Glutamatergic neuron (in vitro differentiated cells): ENCODE measurements at regions not wholly inside any gene's neighbourhood (a gene's known extent, or its start where the extent isn't known, plus 50 kb on each side); places are given as distances from the start of the nearest gene placed in this dataset.

Experiments used
- DNase-seq: peaks from one replicate; pipeline ENCODE4 v3.0.0; 2022
- H3K27ac Mint-ChIP-seq: one replicate; pipeline ENCODE4 v1.8.0; 2020; ENCODE audit warnings: mild to moderate bottlenecking, mixed read lengths, inconsistent platforms; ENCODE audit not compliant: unreplicated experiment
- H3K27me3 Mint-ChIP-seq: one replicate; pipeline ENCODE4 v1.8.0; 2020; ENCODE audit warnings: mild to moderate bottlenecking, moderate library complexity, mixed read lengths, inconsistent platforms; ENCODE audit not compliant: unreplicated experiment
- H3K36me3 Mint-ChIP-seq: one replicate; pipeline ENCODE4 v1.8.0; 2020; ENCODE audit warnings: mild to moderate bottlenecking, mixed read lengths, inconsistent platforms; ENCODE audit not compliant: unreplicated experiment
- H3K4me1 Mint-ChIP-seq: one replicate; pipeline ENCODE4 v1.8.0; 2020; ENCODE audit warnings: mild to moderate bottlenecking, low read depth, mixed read lengths, inconsistent platforms; ENCODE audit not compliant: unreplicated experiment
- H3K4me3 Mint-ChIP-seq: one replicate; pipeline ENCODE4 v1.8.0; 2020; ENCODE audit warnings: mild to moderate bottlenecking, mixed read lengths, inconsistent platforms; ENCODE audit not compliant: unreplicated experiment
- H3K9me3 Mint-ChIP-seq: one replicate; pipeline ENCODE4 v1.8.0; 2020; ENCODE audit warnings: mild to moderate bottlenecking, moderate library complexity, mixed read lengths, inconsistent platforms; ENCODE audit not compliant: unreplicated experiment
- TF ChIP-seq, protein P1 (sequence below): fragments of 200-600 bp; sonication (generic); IDR thresholded peaks from one replicate; pipeline ENCODE4 v1.5.0; 2021; ENCODE audit not compliant: partially characterized antibody, unreplicated experiment

DNA sequence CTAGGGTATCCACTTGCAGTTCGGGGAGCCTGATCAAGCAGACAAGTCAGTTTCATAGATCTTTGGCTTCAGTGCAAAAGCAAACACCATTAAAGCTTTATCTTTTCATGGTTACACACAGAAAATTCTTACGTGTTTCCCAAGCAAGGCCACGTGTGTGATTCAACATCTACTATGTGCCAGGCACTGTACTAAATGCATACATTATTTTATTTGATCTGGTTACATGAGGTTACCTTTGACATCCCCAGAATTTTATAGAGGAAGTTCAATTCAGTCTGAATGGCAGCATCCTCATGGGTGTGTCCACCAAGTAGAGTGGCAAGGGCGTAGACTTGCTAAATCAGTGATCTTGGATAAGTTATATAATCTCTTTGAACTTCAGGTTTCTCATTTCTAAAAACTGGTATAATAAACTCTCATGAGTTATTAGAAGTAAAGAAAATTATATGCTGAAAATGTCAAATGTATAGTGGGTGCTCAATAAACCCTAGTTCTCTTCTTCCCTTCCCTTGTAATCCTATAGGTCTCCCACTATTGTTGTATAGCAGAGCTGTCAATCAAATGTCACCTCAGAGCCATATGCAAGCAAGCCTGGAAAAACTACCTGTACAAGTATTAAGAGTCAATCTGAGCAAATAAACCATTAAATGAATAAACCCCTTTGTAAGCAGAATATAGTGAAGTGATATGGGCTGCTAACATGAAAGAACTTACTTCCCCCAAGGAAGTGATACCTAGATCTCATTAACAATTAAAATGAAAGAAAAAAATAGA lies 50.3 kb upstream of the TMX1 start:
- H3K4me3 Mint-ChIP-seq, result no peak overlapping the region
- H3K27ac Mint-ChIP-seq, result no peak overlapping the region
- DNase-seq, result no peak
- H3K27me3 Mint-ChIP-seq, result no peaks in the 10 kb centered on the region
- peaks cover under 1% of the 10 kb centered on the region for H3K36me3 Mint-ChIP-seq
- no peaks in the 10 kb centered on the region for H3K4me1 Mint-ChIP-seq
- no peaks in the 10 kb centered on the region for H3K9me3 Mint-ChIP-seq
- TF ChIP-seq, protein P1, sequence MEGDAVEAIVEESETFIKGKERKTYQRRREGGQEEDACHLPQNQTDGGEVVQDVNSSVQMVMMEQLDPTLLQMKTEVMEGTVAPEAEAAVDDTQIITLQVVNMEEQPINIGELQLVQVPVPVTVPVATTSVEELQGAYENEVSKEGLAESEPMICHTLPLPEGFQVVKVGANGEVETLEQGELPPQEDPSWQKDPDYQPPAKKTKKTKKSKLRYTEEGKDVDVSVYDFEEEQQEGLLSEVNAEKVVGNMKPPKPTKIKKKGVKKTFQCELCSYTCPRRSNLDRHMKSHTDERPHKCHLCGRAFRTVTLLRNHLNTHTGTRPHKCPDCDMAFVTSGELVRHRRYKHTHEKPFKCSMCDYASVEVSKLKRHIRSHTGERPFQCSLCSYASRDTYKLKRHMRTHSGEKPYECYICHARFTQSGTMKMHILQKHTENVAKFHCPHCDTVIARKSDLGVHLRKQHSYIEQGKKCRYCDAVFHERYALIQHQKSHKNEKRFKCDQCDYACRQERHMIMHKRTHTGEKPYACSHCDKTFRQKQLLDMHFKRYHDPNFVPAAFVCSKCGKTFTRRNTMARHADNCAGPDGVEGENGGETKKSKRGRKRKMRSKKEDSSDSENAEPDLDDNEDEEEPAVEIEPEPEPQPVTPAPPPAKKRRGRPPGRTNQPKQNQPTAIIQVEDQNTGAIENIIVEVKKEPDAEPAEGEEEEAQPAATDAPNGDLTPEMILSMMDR, result no peak
